COLO829 (cell line): ENCODE measurements at regions not wholly inside any gene's neighbourhood (a gene's known extent, or its start where the extent isn't known, plus 50 kb on each side); places are given as distances from the start of the nearest gene placed in this dataset.

Experiments
- DNase-seq: peaks from one replicate; pipeline ENCODE4 v3.0.0; 2012; ENCODE audit warnings: low spot score

- DNase-seq: no peak
Observed at GRCh38 chr4:141921293-141921692, 284.9 kb downstream of the IL15 start.

GRCh38 chr4:141922236-141922635, 285.9 kb downstream of the IL15 start:
- DNase-seq: no peak

- no peak for DNase-seq
Observed at GRCh38 chr4:141926406-141926805, 290.0 kb downstream of the IL15 start.

- no peak for DNase-seq
Observed at GRCh38 chr4:141932490-141932889, 296.1 kb downstream of the IL15 start.

GRCh38 chr4:141933978-141934377, 297.6 kb downstream of the IL15 start:
- DNase-seq: no peak

GRCh38 chr4:141955696-141956095, 319.3 kb downstream of the IL15 start:
- no peak for DNase-seq

GRCh38 chr4:141957416-141957815, 321.0 kb downstream of the IL15 start:
- DNase-seq: no peak

- no peak for DNase-seq
Observed at GRCh38 chr4:141962486-141962885, 326.1 kb downstream of the IL15 start.

GRCh38 chr4:141971869-141972268, 335.5 kb downstream of the IL15 start:
- DNase-seq: no peak

- no peak for DNase-seq
Observed at GRCh38 chr4:141972950-141973349, 336.6 kb downstream of the IL15 start.
